ENCODE measurements at regions not wholly inside any gene's neighbourhood (a gene's known extent, or its start where the extent isn't known, plus 50 kb on each side); places are given as distances from the start of the nearest gene placed in this dataset.

DNA sequence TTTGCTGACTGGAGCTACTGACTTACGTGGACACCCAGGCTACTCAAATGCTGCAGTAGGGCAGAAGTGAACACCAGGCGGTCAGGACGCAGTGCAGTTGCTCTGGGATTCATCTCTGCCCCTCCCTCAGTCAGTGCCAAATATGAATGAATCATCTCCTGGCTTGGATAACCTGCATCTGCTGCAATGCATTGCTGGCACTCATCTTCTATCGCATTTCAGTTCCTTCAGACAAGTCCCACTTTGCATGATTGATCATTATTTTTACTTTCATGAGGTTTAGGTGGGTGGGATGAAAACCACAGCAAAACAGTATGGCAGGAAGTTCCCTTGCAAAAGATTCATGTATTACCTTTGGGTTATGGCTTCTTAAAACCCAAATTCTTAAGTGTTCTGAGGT is 224.6 kb upstream of the NRP1 start:
- peaks cover 0 to 8% (median 0%) of the 10 kb centered on the region in 11 donors for H3K9me3 Mint-ChIP-seq
- DNase-seq (no peak), ATAC-seq (no peak)
- Histone ChIP-seq H3K27ac (ENCODE audit: low read depth, low read length) (no peak overlapping the region), H3K9me3 (ENCODE audit: control insufficient read depth in 2 of 3, low read length in 3 of 3) (no peaks in the 10 kb centered on the region), H3K36me3 (ENCODE audit: control insufficient read depth in 2 of 3, insufficient read depth in 3 of 3, low read length in 3 of 3) (no peaks in the 10 kb centered on the region), H3K4me1 (ENCODE audit: control insufficient read depth in 2 of 2, insufficient read depth in 2 of 2, low read length in 2 of 2) (no peaks in the 10 kb centered on the region), H3K4me3 (ENCODE audit: low read length) (no peak overlapping the region), H3K27me3 (ENCODE audit: control insufficient read depth in 2 of 2, insufficient read depth in 2 of 2, low read length in 2 of 2) (no peaks in the 10 kb centered on the region)
- no peak overlapping the region for H3K27ac Mint-ChIP-seq
- ChIA-PET CTCF (no interaction called here), POLR2A (no interaction called here)
- no peaks in the 10 kb centered on the region for H3K36me3 Mint-ChIP-seq
- H3K27me3 Mint-ChIP-seq = peaks cover 2 to 47% (median 38%) of the 10 kb centered on the region in 5 donors
- intact Hi-C loops (cut with micrococcal nuclease) = loop anchor here in 1 of 2 donors (5.0 kb wide), 1 partner anchor 367 kb away; no protein-coding TSS in a partner anchor
- H3K4me3 Mint-ChIP-seq = no peak overlapping the region
- peaks cover 0 to 11% (median 5%) of the 10 kb centered on the region in 7 donors for H3K4me1 Mint-ChIP-seq

- H3K9me3 Mint-ChIP-seq = peaks cover 0 to 8% (median 0%) of the 10 kb centered on the region in 11 donors
- no peak overlapping the region for H3K27ac ChIP-seq (ENCODE audit: low read depth, low read length)
- CTCF ChIA-PET = no interaction called here
- no peaks in the 10 kb centered on the region for H3K27me3 ChIP-seq (ENCODE audit: control insufficient read depth in 2 of 2, insufficient read depth in 2 of 2, low read length in 2 of 2)
- peaks cover 0 to 11% (median 5%) of the 10 kb centered on the region in 7 donors for H3K4me1 Mint-ChIP-seq
- H3K36me3 ChIP-seq (ENCODE audit: control insufficient read depth in 2 of 3, insufficient read depth in 3 of 3, low read length in 3 of 3) = no peaks in the 10 kb centered on the region
- no peak overlapping the region for H3K4me3 ChIP-seq (ENCODE audit: low read length)
- intact Hi-C loops (cut with micrococcal nuclease) = loop anchor here in 1 of 2 donors (5.0 kb wide), 1 partner anchor 365 kb away; no protein-coding TSS in a partner anchor
- H3K9me3 ChIP-seq (ENCODE audit: control insufficient read depth in 2 of 3, low read length in 3 of 3) = no peaks in the 10 kb centered on the region
- no peaks in the 10 kb centered on the region for H3K4me1 ChIP-seq (ENCODE audit: control insufficient read depth in 2 of 2, insufficient read depth in 2 of 2, low read length in 2 of 2)
- POLR2A ChIA-PET = no interaction called here
- no peaks in the 10 kb centered on the region for H3K36me3 Mint-ChIP-seq
- H3K4me3 Mint-ChIP-seq = no peak overlapping the region
- peaks cover 2 to 37% (median 35%) of the 10 kb centered on the region in 5 donors for H3K27me3 Mint-ChIP-seq
- H3K27ac Mint-ChIP-seq = no peak overlapping the region
- ATAC-seq = no peak
- no peak for DNase-seq
These were observed 222.8 kb upstream of the NRP1 start for GRCh38 chr10:33557313-33557712.

- POLR2A ChIA-PET = no interaction called here
- ATAC-seq (no peak), DNase-seq (no peak)
- Mint-ChIP-seq H3K4me3 (no peak overlapping the region), H3K4me1 (peaks cover 0 to 11% (median 5%) of the 10 kb centered on the region in 7 donors), H3K27me3 (peaks cover 2 to 42% (median 33%) of the 10 kb centered on the region in 5 donors), H3K9me3 (peaks cover 0 to 8% (median 0%) of the 10 kb centered on the region in 11 donors), H3K27ac (no peak overlapping the region), H3K36me3 (no peaks in the 10 kb centered on the region)
- Histone ChIP-seq H3K9me3 (ENCODE audit: control insufficient read depth in 2 of 3, low read length in 3 of 3) (no peaks in the 10 kb centered on the region), H3K27me3 (ENCODE audit: control insufficient read depth in 2 of 2, insufficient read depth in 2 of 2, low read length in 2 of 2) (no peaks in the 10 kb centered on the region), H3K4me1 (ENCODE audit: control insufficient read depth in 2 of 2, insufficient read depth in 2 of 2, low read length in 2 of 2) (no peaks in the 10 kb centered on the region), H3K36me3 (ENCODE audit: control insufficient read depth in 2 of 3, insufficient read depth in 3 of 3, low read length in 3 of 3) (no peaks in the 10 kb centered on the region), H3K4me3 (ENCODE audit: low read length) (no peak overlapping the region), H3K27ac (ENCODE audit: low read depth, low read length) (no peak overlapping the region)
- CTCF ChIA-PET = no interaction called here
- intact Hi-C loops (cut with micrococcal nuclease) = loop anchor here in 1 of 2 donors (5.0 kb wide), 1 partner anchor 364 kb away; no protein-coding TSS in a partner anchor
These were observed 222.2 kb upstream of the NRP1 start for GRCh38 chr10:33556620-33557019.

DNA sequence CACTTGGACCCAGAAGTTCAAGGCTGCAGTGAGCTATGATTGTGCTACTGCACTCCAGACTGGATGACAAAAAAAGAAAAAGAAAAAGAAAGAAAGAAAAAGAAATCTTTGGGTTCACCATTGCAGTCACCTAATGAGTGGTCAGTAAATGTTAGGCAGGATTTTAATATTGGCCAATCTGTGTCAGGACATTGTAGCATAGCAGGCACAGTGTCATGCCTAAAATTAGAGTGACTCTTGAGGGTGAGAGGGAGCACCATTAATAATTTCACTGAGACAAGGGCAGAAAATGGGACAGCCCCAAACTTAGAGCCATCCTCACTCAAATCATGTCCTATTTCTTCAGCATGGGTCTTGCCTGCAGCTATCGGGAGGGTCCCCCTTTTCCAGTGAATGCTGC is 221.6 kb upstream of the NRP1 start:
- Histone ChIP-seq H3K4me3 (ENCODE audit: low read length) (no peak overlapping the region), H3K36me3 (ENCODE audit: control insufficient read depth in 2 of 3, insufficient read depth in 3 of 3, low read length in 3 of 3) (no peaks in the 10 kb centered on the region), H3K4me1 (ENCODE audit: control insufficient read depth in 2 of 2, insufficient read depth in 2 of 2, low read length in 2 of 2) (no peaks in the 10 kb centered on the region), H3K27me3 (ENCODE audit: control insufficient read depth in 2 of 2, insufficient read depth in 2 of 2, low read length in 2 of 2) (no peaks in the 10 kb centered on the region), H3K9me3 (ENCODE audit: control insufficient read depth in 2 of 3, low read length in 3 of 3) (no peaks in the 10 kb centered on the region), H3K27ac (ENCODE audit: low read depth, low read length) (no peak overlapping the region)
- ATAC-seq (no peak), DNase-seq (no peak)
- ChIA-PET POLR2A (no interaction called here), CTCF (no interaction called here)
- peaks cover 0 to 11% (median 5%) of the 10 kb centered on the region in 7 donors for H3K4me1 Mint-ChIP-seq
- H3K27ac Mint-ChIP-seq = no peak overlapping the region
- H3K4me3 Mint-ChIP-seq = no peak overlapping the region
- H3K9me3 Mint-ChIP-seq = peaks cover 0 to 8% (median 0%) of the 10 kb centered on the region in 11 donors
- intact Hi-C loops (cut with micrococcal nuclease) = loop anchor here in 1 of 2 donors (5.0 kb wide), 1 partner anchor 364 kb away; no protein-coding TSS in a partner anchor
- peaks cover 2 to 40% (median 32%) of the 10 kb centered on the region in 5 donors for H3K27me3 Mint-ChIP-seq
- no peaks in the 10 kb centered on the region for H3K36me3 Mint-ChIP-seq

DNA sequence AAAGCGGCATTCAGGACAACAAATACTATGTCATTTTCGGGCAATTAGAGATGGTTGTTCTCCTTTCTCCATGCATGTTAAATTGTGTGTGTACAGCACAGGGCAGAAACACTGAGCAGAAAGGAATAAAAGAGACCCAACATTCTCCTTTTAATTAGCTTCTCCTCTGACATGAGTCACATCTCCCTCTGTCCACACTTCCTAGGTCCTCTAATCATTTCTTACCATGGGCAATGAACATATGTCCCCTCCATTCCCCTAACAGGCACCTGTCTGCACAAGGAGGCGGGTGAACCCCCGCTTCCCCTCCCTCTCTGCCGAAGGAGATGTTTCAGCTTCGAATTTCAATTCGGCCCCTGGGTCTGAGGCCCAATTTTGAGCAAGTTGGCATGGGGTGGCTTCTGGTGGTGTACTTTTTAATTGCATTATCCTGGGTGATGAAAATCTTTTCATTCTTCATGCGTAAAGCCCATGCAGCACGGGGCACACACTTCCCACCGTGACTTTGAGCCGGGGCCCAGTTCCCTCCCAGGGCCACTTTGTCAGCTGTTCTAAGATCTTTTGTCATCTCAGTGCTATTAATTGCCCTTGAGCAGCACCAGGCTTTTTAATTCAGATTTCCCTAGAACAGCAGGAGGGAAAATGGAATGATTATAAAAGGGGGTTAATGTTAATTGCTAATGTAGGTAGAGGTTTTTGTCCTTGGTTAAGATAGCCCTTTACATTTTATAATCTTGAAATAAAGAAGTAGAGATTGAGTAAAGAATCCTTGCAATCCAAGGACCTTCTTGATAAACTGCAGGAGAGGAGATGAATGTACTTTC is 219.5 kb upstream of the NRP1 start:
- intact Hi-C loops (cut with micrococcal nuclease) = no loop called here
- H3K4me3 Mint-ChIP-seq = no peak overlapping the region
- H3K36me3 ChIP-seq (ENCODE audit: control insufficient read depth in 2 of 3, insufficient read depth in 3 of 3, low read length in 3 of 3) = no peaks in the 10 kb centered on the region
- CTCF ChIA-PET = no interaction called here
- H3K27me3 Mint-ChIP-seq = peaks cover 6 to 48% (median 44%) of the 10 kb centered on the region in 5 donors
- no peak overlapping the region for H3K27ac Mint-ChIP-seq
- H3K4me1 Mint-ChIP-seq = peaks cover 0 to 4% (median 0%) of the 10 kb centered on the region in 7 donors
- no peaks in the 10 kb centered on the region for H3K9me3 ChIP-seq (ENCODE audit: control insufficient read depth in 2 of 3, low read length in 3 of 3)
- H3K27ac ChIP-seq (ENCODE audit: low read depth, low read length) = no peak overlapping the region
- no peaks in the 10 kb centered on the region for H3K4me1 ChIP-seq (ENCODE audit: control insufficient read depth in 2 of 2, insufficient read depth in 2 of 2, low read length in 2 of 2)
- no peaks in the 10 kb centered on the region for H3K36me3 Mint-ChIP-seq
- ATAC-seq = no peak
- DNase-seq = no peak
- H3K9me3 Mint-ChIP-seq = peaks cover 0 to 3% (median 0%) of the 10 kb centered on the region in 11 donors
- POLR2A ChIA-PET = no interaction called here
- no peaks in the 10 kb centered on the region for H3K27me3 ChIP-seq (ENCODE audit: control insufficient read depth in 2 of 2, insufficient read depth in 2 of 2, low read length in 2 of 2)
- H3K4me3 ChIP-seq (ENCODE audit: low read length) = no peak overlapping the region

- no peak for ATAC-seq
- peaks cover 5 to 50% (median 44%) of the 10 kb centered on the region in 5 donors for H3K27me3 Mint-ChIP-seq
- Histone ChIP-seq H3K27me3 (ENCODE audit: control insufficient read depth in 2 of 2, insufficient read depth in 2 of 2, low read length in 2 of 2) (peaks cover 0 to 4% of the 10 kb centered on the region in 2 donors), H3K9me3 (ENCODE audit: control insufficient read depth in 2 of 3, low read length in 3 of 3) (no peaks in the 10 kb centered on the region), H3K27ac (ENCODE audit: low read depth, low read length) (no peak overlapping the region), H3K4me1 (ENCODE audit: control insufficient read depth in 2 of 2, insufficient read depth in 2 of 2, low read length in 2 of 2) (no peaks in the 10 kb centered on the region), H3K4me3 (ENCODE audit: low read length) (no peak overlapping the region), H3K36me3 (ENCODE audit: control insufficient read depth in 2 of 3, insufficient read depth in 3 of 3, low read length in 3 of 3) (no peaks in the 10 kb centered on the region)
- H3K4me1 Mint-ChIP-seq = no peaks in the 10 kb centered on the region
- POLR2A ChIA-PET = no interaction called here
- CTCF ChIA-PET = no interaction called here
- H3K4me3 Mint-ChIP-seq = no peak overlapping the region
- intact Hi-C loops (cut with micrococcal nuclease) = no loop called here
- no peak for DNase-seq
- no peak overlapping the region for H3K27ac Mint-ChIP-seq
- H3K9me3 Mint-ChIP-seq = peaks cover 0 to 2% (median 0%) of the 10 kb centered on the region in 11 donors
- H3K36me3 Mint-ChIP-seq = no peaks in the 10 kb centered on the region
These were observed 217.8 kb upstream of the NRP1 start for GRCh38 chr10:33552290-33552689.

GRCh38 chr10:33550811-33551210 is 216.3 kb upstream of the NRP1 start:
- Mint-ChIP-seq H3K4me1 (no peaks in the 10 kb centered on the region), H3K36me3 (no peaks in the 10 kb centered on the region), H3K4me3 (no peak overlapping the region), H3K27me3 (peaks cover 5 to 39% (median 37%) of the 10 kb centered on the region in 5 donors), H3K27ac (no peak overlapping the region), H3K9me3 (no peaks in the 10 kb centered on the region)
- no peak overlapping the region for H3K4me3 ChIP-seq (ENCODE audit: low read length)
- ATAC-seq (no peak), DNase-seq (no peak)
- CTCF ChIA-PET = interaction anchor here (0.6 kb wide), 1 partner anchor 1996 kb away, joined by 3 read pairs; no protein-coding TSS in a partner anchor
- H3K9me3 ChIP-seq (ENCODE audit: control insufficient read depth in 2 of 3, low read length in 3 of 3) = no peaks in the 10 kb centered on the region
- no peaks in the 10 kb centered on the region for H3K4me1 ChIP-seq (ENCODE audit: control insufficient read depth in 2 of 2, insufficient read depth in 2 of 2, low read length in 2 of 2)
- H3K27me3 ChIP-seq (ENCODE audit: control insufficient read depth in 2 of 2, insufficient read depth in 2 of 2, low read length in 2 of 2) = peaks cover 0 to 5% of the 10 kb centered on the region in 2 donors
- intact Hi-C loops (cut with micrococcal nuclease) = no loop called here
- H3K36me3 ChIP-seq (ENCODE audit: control insufficient read depth in 2 of 3, insufficient read depth in 3 of 3, low read length in 3 of 3) = no peaks in the 10 kb centered on the region
- POLR2A ChIA-PET = no interaction called here
- H3K27ac ChIP-seq (ENCODE audit: low read depth, low read length) = no peak overlapping the region

Measured in naive thymus-derived CD4-positive, alpha-beta T cell (primary cell).